ENCODE measurements at regions not wholly inside any gene's neighbourhood (a gene's known extent, or its start where the extent isn't known, plus 50 kb on each side); places are given as distances from the start of the nearest gene placed in this dataset.
"Not testable (repeated sequence)": the region's sequence is repeated elsewhere in the genome, so short reads cannot be mapped to it uniquely, and the experiment has no call there.

DNA sequence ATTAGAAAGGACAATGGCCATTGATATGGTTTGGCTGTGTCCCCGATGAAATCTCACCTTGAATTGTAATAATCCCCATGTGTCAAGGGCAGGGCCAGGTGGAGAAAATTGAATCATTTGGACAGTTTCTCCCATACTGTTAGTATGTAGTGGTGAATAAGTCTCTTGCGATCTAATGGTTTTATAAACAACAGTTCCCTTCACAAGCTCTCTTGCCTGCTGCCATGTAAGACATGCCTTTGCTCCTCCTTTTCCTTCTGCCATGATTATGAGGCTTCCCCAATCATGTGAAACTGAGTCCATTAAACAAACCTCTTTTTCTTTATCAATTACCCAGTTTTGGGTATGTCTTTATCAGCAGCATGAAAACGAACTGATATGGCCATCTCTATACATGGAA, 302.7 kb downstream of the SFMBT2 start:
- DNase-seq, result no peak

DNA sequence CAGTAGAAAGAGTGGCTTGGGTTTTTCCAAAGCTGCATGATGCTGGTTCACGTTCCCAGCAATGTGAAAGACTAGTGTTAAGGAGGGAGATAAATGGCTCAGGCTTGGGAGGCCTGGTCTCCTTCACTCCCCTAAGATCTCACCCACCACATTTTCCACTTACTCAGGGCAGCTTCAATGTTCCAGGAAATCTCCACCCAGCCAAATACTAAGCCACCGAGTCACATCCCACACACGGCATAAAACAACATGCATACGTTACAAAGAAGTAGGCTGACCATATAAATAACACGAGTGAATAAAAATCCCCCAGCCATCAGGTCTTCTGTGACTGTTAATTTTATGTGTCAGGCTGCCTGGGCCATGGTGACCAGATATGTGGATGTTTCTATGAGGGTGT, 303.5 kb downstream of the SFMBT2 start:
- DNase-seq, result no peak

DNA sequence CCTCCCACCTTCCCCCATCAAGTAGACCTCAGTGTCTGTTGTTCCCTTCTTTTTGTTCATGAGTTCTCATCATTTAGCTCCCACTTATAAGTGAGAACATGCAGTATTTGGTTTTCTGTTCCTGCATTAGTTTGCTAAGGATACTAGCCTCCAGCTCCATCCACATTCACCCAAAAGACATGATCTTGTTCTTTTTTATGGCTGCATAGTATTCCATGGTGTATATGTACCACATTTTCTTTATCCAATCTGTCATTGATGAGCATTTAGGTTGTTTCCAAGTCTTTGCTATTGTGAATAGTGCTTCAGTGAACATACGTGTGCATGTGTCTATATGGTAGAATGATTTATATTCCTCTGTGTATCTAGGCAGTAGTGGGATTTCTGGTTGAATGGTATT, 306.5 kb downstream of the SFMBT2 start:
- not testable (repeated sequence) for DNase-seq

DNA sequence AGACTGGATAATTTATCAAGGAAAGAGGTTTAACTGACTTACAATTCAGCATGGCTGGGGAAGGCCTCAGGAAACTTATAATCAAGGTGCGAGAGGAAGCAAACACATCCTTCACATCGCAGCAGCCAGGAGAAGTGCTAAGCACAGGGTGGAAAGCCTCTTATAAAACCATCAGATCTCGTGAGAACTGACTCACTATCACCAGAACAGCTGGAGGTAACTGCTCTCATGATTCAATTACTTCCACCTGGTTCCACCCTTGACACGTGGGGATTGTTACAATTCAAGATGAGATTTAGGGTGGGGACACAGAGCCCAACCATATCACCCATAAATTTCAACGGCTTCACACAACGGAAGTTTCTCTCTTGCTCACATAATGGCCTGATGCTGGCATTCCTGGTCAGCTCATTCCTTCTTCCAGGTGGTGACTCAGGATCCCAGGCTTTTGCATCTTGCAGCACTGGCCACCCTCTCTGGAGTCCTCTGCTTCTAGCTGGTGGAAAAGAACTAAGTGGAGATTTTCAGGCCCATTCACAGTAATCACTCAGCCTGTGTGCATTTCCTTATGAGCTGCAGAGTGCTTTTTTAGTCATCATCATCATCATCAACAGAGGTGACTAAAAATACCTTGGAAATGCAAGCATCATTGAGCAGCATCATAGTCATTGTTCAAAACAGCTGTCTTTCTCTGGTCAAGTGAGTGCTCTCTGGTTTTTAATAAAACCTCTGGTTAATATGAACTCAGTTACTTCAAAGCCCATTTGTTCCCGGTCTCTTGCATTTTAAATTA, 308.1 kb downstream of the SFMBT2 start:
- no peak for DNase-seq

DNA sequence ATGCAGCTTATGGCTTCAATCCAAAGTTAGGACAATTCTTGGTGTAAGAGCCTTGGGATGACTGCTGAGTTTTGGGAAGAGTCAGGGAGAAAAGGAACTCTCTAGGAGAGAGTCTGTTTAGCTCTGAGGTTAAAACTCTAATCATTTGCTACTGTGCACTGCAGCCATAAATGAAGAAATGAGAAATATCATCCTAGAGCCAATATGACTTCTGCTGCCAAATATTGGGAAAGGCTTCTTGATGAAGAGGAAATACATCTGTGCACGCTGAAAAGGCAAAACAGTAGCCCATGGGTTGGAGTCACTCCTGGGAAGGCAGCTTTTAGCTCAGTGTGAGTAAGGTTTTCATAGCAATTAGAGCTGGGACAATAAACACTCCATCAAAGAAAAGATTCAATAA, 308.8 kb downstream of the SFMBT2 start:
- no peak for DNase-seq

DNA sequence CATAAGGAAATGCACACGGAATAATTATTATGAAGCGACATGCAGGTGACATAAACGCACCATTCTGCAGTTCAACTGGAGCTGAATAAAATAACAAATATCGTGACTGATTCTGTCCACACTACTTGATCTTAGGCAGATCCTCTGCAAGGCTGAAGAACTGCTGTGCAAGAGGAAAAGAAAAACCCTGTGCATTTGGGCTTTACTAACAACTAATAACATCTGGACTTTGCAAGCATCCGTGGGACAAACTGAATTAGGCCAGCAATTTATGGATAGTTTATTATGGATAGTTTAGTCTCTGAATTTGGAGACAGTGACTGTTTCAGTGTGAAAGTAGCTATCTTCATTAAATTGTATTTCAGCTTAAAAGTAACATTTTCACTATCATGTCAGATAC, 309.4 kb downstream of the SFMBT2 start:
- DNase-seq, result no peak

DNA sequence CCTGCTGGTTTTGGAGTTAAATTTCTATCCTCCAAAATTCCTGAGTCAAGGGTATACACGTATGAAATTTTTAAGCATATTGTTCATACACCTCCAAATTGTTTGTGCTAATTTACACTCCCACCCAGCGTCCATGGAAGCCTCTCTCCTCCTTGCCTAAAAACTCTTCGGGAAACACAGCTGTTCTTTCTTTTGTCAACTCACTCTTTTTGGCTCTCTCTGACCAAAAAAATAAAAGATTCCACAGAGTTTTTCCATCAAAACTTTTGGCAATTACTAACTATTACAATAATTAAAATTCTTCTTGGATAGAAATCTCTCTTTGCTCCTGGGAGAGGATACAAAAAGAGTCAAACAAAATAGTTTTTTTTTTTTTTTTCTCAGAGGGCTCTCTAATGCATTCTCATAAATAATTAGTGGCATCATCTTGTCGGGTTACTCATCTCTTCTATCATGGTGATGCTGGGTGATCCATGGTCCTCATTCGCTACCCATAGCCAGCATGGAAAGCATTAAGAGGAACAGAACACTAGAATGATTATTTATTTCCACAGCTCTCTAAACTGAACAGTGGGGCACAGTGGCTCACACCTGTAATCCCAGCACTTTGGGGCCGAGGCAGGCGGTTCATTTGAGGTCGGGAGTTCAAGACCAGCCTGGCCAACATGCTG, 310.7 kb downstream of the SFMBT2 start:
- no peak for DNase-seq

DNA sequence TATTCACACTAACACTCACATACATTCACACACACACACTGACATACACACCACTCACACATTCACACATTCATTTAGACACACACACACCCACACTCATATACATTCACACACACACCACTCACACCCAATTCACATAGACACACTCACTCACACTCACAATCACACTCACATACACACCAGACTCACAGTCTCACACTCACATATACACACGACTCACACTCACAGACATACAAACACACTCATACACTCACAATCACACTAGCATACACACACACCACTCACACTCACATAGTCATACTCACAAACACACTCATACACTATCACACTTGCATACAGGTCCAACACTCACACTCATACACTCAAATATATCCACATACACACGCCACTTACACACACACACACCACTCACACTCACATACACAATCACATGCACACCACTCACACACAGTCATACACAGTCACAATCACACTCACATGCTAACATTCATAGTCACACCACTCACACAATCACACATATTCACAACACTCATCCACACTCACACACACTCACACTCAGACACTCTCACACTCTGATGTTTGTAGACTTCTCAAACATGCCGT, 312.6 kb downstream of the SFMBT2 start:
- no peak for DNase-seq

DNA sequence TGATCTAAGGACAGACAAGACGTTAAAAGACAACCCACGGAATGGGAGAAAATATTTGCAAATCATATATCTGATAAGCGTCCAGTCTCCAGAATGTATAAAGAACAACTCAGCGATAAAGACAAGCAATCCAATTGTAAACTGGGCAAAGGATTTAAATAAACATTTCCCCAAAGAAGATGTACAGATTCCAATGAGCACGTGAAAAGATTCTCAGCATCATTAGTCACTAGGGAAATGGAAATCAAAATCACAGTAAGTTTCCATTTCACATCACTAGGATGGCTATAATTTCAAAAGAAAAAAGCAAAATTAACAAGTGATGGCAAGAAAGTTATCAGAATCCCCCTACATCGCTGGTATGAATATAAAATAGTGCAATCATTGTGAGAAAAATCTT, 316.1 kb downstream of the SFMBT2 start:
- no peak for DNase-seq

DNA sequence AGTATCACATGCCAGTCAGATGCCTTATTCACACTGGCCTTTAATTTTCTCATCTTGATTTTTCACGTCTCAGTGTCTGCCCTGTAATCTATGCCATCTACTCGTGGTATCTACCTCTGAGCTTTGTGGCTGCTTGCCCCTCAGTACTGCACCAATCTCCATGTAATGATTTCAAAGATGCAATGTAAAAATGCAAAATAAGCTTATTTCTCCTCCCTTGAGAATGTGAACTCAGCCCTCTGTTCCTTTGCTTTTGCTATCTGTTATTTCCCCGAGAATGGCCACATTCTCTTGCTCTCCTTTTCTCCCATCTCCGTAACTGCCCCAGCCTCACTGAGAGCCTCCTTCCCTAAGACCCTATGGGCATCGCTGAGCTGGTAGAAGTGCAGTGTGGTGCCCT, 317.5 kb downstream of the SFMBT2 start:
- no peak for DNase-seq

DNA sequence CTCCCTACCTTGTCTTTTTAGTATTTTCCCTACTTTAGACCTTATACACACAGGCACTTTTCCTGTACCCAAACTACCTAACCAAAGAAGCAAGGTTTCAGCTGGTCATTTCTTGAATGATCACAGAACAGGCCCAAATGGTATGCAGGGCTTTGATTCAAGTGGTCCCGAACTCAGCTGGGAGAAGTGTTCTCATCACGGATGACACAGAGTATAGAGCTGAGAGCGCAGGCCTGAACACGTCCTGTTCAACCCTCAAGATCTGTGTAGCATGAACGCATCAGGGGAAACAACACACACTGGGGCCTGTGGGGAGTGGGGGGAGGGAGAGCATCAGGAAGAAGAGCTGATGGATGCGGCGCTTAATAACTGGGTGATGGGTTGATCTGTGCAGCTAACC, 318.2 kb downstream of the SFMBT2 start:
- no peak for DNase-seq

DNA sequence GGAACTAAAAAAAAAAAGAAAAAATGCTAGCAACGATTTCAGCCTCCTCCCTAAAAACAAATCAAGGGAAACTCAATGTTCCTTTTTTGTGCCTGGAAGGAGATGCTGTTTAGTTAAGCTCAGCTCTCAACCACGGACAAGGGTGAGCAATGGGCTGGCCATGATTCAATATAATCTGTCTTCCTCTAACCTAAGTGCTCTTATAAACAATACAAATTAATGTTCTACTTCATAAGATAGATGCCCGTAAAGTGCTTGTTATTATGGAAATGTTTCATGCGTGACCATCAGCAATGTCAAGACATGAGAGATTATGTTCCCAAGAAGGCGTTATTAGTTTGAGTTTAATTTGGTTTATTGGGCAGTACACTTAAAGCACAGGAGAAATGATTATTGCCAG, 320.3 kb downstream of the SFMBT2 start:
- DNase-seq, result no peak

DNA sequence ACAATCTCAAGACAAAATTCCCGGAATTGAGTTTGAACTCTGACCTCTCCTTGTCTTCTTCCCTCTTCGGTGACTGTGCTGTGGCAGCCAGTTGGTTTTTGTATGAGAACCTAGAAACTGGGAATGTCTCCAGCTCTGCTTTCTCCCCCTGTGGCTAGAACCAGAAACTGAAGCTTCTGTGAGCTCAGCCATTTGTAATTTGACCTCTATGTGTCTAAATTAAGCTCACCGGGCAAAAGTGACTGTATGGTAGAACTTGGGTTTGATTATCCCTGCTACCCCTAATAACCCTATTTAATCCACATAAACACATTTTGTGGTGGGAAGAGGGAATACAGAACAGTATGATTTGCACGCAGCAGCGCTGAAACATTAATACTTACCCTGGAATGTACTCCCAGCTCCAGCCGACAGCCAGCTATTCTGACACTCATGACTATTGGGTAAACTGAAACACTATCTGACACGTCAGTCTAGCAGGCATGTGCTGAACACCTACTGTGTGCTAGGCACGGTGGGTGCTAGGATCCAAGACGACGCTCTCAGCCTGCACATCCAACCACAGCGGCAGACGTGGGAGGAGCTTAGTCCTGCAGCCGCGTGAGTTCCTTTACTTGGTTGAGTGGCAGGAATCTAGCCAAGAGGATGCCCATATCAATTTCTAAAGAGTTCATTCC, 324.8 kb downstream of the SFMBT2 start:
- no peak for DNase-seq

DNA sequence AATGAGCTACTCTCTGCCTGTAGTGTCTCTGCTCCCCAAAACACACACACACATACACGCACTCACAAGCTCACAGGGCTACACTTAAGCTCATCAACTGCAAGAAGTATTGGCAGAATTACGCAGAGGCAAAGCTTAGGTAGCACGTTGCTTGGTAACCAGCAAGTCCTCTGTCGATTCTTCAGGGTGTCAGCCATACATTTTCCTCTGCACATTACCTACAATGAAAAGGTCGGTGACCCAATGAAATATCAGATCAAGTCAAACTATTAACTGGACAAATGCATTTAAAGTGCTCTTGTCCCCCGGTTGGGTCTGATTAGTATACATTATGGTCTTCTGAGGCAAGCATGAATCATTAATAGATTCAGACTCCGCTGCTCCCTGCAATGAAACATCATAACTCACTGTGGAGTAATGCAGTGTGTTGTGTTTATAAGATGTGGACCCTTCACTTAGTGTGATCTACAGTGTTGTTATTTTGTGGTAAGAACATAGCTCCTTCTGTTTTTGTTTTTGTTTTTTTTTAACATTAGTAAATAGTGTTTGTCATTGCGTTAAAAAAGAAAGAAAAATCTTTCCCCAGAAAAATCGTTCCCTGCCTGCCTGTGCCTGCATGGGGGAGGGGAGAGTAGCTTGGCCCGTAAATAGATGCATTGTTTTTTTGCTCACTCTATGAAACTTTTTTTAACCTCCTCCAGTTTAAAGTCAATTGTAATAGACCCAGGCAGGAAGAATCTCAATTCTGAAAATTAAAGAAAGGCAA, 325.5 kb downstream of the SFMBT2 start:
- no peak for DNase-seq

DNA sequence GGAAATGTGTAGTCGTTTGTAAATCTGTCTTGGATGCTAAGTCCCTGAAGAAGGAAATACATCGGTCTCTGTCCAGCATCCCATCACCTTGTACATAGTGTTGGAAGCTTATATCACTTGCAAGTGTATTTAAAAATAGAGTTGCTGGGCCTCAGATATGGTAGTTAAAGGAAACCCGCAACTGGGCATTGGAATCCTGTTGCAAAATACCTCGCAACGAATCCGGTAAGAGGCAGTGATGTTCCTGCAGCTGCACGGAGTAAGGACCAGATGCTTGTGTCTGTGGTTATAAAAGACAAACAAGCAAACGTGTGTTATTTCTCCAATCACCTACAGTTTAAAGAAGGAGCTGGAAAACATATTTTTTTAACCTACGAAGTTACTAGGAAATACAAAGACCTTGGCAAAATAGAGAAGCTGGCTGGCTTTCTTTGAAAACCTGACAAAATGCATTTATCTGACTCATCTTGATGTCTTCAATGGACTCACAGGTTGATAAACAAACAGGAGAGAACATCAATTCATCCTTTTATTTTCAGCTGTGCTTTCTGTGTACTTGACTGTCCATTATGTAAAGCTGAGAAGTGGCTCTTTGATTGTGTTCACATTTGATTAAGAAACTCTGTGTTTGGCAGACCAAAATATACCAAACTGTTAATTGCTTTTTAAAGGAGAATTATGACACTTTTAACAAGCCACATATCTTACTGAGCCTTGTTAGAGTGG, 326.4 kb downstream of the SFMBT2 start:
- no peak for DNase-seq

DNA sequence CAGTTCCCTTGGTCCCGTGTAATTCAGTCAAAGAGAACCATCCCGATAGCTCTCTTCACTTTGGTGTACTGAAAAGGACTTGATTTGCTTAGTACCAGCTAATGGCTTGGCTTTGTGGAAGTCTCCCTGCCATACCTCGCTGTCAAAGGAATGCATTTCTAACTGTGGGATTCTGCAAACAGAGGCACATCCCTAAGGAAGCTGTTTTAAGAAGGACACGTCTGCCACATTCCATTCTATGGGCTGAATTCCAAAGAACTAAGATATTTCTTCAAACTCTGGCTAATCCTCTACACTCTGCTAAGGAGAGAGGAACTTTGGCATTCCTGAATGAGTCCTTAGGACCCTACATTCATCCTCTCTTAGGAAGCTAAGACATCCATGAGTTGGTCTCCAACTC, 327.9 kb downstream of the SFMBT2 start:
- DNase-seq, result no peak

DNA sequence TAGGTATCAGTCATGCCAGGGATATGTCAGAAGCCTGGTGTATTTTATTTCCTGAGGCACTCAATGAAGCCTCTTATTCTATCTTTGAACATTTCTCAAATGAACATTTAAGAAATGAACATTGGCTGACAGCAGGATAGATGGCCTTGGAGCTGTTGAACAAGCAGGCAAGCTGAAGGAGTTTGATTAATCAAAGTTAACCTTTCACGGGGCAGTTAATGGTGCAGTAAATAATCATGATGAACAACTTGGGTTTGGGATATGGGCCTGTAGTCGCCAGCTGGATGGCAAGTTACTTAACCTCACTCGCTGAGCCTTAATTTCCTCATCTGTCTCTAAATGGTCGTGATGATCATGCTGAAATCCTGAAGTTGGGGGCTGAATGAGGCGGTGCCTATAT, 333.0 kb downstream of the SFMBT2 start:
- DNase-seq, result no peak

DNA sequence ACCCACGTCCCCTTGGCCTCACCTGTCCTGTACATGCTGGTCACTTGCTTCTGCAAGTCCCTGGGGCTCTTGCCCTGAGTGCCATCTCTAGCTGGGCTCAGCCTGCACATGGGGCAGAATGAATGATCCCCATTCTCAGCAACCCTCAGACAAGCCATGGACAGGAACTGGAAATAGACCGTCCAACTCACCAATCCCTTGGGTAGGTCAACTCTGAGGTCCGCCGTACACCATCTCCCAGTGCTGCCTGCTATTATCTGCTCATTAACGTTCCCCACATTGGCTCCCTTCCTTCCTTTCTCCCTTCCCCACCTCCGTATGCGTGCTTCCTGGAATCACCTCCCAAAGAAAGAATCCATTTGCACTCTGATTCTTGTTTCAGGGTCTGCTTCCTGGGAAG, 335.0 kb downstream of the SFMBT2 start:
- DNase-seq, result no peak

DNA sequence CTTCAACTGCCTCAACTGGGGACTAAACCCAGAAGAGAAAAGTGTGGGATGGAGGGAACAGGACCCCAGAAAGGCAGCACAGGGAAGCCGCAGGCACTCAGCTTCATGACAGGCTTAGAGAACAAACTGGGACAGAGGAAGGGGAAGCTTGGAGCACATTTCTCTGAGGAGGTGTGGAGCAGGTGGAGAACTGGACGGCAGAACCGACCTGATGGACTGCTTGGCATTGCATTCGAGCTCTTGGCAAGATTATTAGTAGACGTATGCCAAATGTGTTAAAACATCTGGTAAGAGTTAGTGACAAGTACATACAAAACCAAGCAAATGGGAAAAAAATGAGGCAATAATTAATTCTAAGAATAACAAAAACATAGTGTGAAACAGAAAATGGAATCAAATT, 335.7 kb downstream of the SFMBT2 start:
- DNase-seq, result no peak

DNA sequence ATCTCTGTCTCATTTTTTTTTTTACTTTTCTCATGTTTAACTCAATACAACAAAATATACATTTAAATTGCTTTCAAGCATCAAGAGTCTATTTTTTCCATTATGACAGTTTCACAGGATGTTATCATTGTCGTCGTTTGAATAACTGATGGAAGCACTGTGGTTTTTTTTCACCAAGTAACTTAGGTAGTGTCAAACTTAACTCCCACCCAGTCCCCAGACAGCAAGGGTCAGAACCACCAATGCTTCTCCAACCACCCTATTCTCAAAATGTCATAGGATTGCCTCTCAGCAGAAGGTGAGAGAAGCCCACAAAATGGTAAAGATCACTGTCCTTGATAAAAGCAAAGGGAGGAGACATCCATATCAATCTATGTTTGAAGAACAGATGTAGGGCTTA, 339.4 kb downstream of the SFMBT2 start:
- no peak for DNase-seq

DNA sequence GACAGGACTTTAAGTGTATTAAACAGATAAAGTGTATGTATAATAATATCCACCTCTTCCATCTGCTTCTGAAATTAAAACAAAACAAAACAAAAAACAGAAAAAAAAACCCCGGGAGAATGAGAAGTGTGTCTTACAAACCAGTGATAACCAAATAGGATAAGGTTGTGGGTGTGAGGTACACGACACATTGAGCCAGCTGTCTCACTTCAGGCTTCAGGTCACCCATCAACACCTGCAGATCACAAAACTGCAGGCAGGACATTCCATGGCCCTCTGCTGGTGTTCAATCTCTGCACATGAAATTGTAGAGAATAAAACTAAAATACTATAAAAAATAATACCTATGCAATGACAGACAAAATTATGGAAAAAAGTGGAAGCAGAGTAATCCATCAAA, 339.9 kb downstream of the SFMBT2 start:
- DNase-seq, result no peak

DNA sequence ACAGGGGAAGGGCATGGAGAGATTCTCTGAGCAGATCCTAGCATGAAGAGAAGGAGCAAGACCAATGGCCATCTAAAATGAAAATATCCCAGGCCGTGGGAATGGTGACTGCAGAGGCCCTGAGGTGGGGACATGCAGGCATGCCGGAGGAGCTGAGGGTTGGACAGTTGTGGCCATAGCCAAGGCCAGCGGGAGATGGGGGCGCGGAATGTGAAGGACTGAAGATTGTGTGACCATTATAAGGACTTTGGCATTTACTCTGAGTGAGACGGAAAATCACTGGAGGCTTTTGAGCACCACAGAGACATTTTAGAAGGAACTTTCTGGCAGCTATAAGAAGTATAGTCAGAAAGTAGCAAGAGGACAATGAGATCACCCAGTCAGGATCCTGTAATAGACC, 341.1 kb downstream of the SFMBT2 start:
- no peak for DNase-seq

All from CD4-positive, alpha-beta T cell treated with Interleukin-6 for 4 hours (primary cell).